ENCODE measurements at regions not wholly inside any gene's neighbourhood (a gene's known extent, or its start where the extent isn't known, plus 50 kb on each side); places are given as distances from the start of the nearest gene placed in this dataset.
"Not testable (repeated sequence)": the region's sequence is repeated elsewhere in the genome, so short reads cannot be mapped to it uniquely, and the experiment has no call there.

- not testable (repeated sequence) for TF ChIP-seq CTCF (conservative IDR thresholded peaks at IDR 0.05); ZFX (IDR thresholded peaks at IDR 0.05)
Measured at GRCh38 chr7:17440025-17440784, 141.8 kb downstream of the AHR start.
